ENCODE measurements at regions not wholly inside any gene's neighbourhood (a gene's known extent, or its start where the extent isn't known, plus 50 kb on each side); places are given as distances from the start of the nearest gene placed in this dataset.

GRCh38 chr14:36052063-36052462 is 124.5 kb downstream of the PTCSC3 start:
- TF ChIP-seq CTCF (IDR thresholded peaks at IDR 0.05) (no peak), MAX (IDR thresholded peaks at IDR 0.05; ENCODE audit: low read depth) (no peak), TAF1 (IDR thresholded peaks at IDR 0.05; ENCODE audit: borderline replicate concordance, low read depth, low read length) (no peak), ELF1 (IDR thresholded peaks at IDR 0.05) (no peak), REST (IDR thresholded peaks at IDR 0.05; ENCODE audit: low read depth, low read length) (no peak), YY1 (IDR thresholded peaks at IDR 0.05; ENCODE audit: low read depth) (no peak), FOXJ3 (CRISPR knock-in tag; IDR thresholded peaks at IDR 0.05) (no peak), PBX3 (IDR thresholded peaks at IDR 0.05) (no peak), CHD2 (IDR thresholded peaks at IDR 0.05; ENCODE audit: low read length, partially characterized antibody) (no peak), EZH2phosphoT487 (IDR thresholded peaks at IDR 0.05; ENCODE audit: borderline replicate concordance, low read depth) (no peak), SIN3A (IDR thresholded peaks at IDR 0.05; ENCODE audit: borderline replicate concordance, low read depth, low read length) (no peak), TEAD4 (IDR thresholded peaks at IDR 0.05; ENCODE audit: borderline replicate concordance, insufficient read depth) (no peak), RFX5 (IDR thresholded peaks at IDR 0.05; ENCODE audit: low read length) (no peak)
